ENCODE measurements at regions not wholly inside any gene's neighbourhood (a gene's known extent, or its start where the extent isn't known, plus 50 kb on each side); places are given as distances from the start of the nearest gene placed in this dataset.

DNA sequence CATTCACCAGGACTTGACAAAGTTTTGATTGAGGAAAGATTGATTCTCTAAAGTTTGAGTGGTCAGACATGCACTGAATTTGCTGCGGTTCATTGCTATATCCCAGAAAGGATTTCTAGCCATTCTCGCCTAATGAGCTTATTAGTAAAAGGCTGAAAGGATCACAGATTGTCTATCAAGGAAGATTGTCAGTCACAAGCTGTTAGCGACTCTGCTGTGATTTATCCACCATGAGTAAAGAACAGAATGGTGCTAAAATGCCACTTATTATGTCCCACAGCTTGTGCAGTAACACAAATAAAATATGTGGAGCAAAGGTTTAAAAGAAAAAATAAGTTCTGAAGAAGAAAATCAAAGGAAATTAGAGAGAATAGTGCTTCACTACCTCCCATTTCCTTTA, 701.2 kb upstream of the CDH7 start:
- TF ChIP-seq POLR2A (IDR thresholded peaks at IDR 0.05) (no peak), CTCF (IDR thresholded peaks at IDR 0.05) (no peak)
